ENCODE measurements at regions not wholly inside any gene's neighbourhood (a gene's known extent, or its start where the extent isn't known, plus 50 kb on each side); places are given as distances from the start of the nearest gene placed in this dataset.

GRCh38 chr15:69656271-69657030 is 203.8 kb downstream of the RPLP1 start:
- DNase-seq (ENCODE audit: low read depth, low spot score): no peak

- no peak for DNase-seq (ENCODE audit: low read depth, low spot score)
Observed at GRCh38 chr15:69657626-69658025, 205.0 kb downstream of the RPLP1 start.

GRCh38 chr15:69658411-69658945 is 205.9 kb downstream of the RPLP1 start:
- DNase-seq (ENCODE audit: low read depth, low spot score): no peak

- DNase-seq (ENCODE audit: low read depth, low spot score): no peak
Observed at GRCh38 chr15:69659454-69660050, 206.9 kb downstream of the RPLP1 start.

GRCh38 chr15:69660114-69660513 is 207.5 kb downstream of the RPLP1 start:
- no peak for DNase-seq (ENCODE audit: low read depth, low spot score)

- DNase-seq (ENCODE audit: low read depth, low spot score): no peak
Observed at GRCh38 chr15:69660658-69661405, 208.2 kb downstream of the RPLP1 start.

- DNase-seq (ENCODE audit: low read depth, low spot score): no peak
Observed at GRCh38 chr15:69661446-69661845, 208.8 kb downstream of the RPLP1 start.

GRCh38 chr15:69661871-69662644 is 209.4 kb downstream of the RPLP1 start:
- DNase-seq (ENCODE audit: low read depth, low spot score): no peak

GRCh38 chr15:69662645-69663000 is 210.0 kb downstream of the RPLP1 start:
- DNase-seq (ENCODE audit: low read depth, low spot score): no peak

GRCh38 chr15:69663441-69663840 is 210.8 kb downstream of the RPLP1 start:
- no peak for DNase-seq (ENCODE audit: low read depth, low spot score)

- no peak for DNase-seq (ENCODE audit: low read depth, low spot score)
Observed at GRCh38 chr15:69663982-69664381, 211.4 kb downstream of the RPLP1 start.

- DNase-seq (ENCODE audit: low read depth, low spot score): no peak
Observed at GRCh38 chr15:69664572-69665571, 212.3 kb downstream of the RPLP1 start.

- no peak for DNase-seq (ENCODE audit: low read depth, low spot score)
Observed at GRCh38 chr15:69665641-69666111, 213.1 kb downstream of the RPLP1 start.

- DNase-seq (ENCODE audit: low read depth, low spot score): no peak
Observed at GRCh38 chr15:69666441-69666882, 213.8 kb downstream of the RPLP1 start.

- DNase-seq (ENCODE audit: low read depth, low spot score): no peak
Observed at GRCh38 chr15:69666921-69667811, 214.5 kb downstream of the RPLP1 start.

GRCh38 chr15:69668039-69668705 is 215.6 kb downstream of the RPLP1 start:
- no peak for DNase-seq (ENCODE audit: low read depth, low spot score)

- no peak for DNase-seq (ENCODE audit: low read depth, low spot score)
Observed at GRCh38 chr15:69668963-69669362, 216.3 kb downstream of the RPLP1 start.

- no peak for DNase-seq (ENCODE audit: low read depth, low spot score)
Observed at GRCh38 chr15:69669446-69669845, 216.8 kb downstream of the RPLP1 start.

Measured in iPS DF 19.7 (cell line).